Lower leg skin (tissue), 3 donors: ENCODE measurements at regions not wholly inside any gene's neighbourhood (a gene's known extent, or its start where the extent isn't known, plus 50 kb on each side); places are given as distances from the start of the nearest gene placed in this dataset.

Source experiments
- POLR2A ChIP-seq, 2 donors: fragments of 450-650 bp; IDR thresholded peaks; one replicate each; pipeline ENCODE4 v1.6.1; 2016 to 2017; ENCODE audit warnings: antibody characterized with exemption in 2 of 2, mild to moderate bottlenecking in 1 of 2, moderate library complexity in 1 of 2
- TF ChIP-seq, protein P1 (sequence below), 3 donors: fragments of 450-650 bp; IDR thresholded peaks; one replicate each; pipeline ENCODE4 v1.5.1; 2016; ENCODE audit warnings: antibody characterized with exemption in 3 of 3, mild to moderate bottlenecking in 3 of 3, moderate library complexity in 2 of 3

DNA sequence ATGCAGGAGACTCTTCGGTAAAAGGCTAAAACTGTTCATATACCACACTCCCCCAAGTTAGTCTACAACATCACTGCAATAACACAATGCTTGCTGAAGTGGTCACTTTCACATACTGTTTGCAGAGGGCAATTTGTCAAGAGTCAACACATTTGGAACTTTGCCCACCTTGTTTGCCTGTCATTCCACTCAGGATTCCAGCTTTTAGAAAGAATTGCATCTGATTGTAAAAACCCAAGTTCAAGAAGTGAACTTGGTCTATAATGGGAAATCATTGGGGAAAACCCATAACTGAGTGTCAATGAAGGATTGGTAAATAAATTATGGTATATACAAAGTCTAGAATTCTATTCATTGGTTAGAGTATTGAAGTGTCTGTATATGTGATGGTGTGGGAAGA lies 120.5 kb downstream of the GADD45G start:
- TF ChIP-seq, protein P1, sequence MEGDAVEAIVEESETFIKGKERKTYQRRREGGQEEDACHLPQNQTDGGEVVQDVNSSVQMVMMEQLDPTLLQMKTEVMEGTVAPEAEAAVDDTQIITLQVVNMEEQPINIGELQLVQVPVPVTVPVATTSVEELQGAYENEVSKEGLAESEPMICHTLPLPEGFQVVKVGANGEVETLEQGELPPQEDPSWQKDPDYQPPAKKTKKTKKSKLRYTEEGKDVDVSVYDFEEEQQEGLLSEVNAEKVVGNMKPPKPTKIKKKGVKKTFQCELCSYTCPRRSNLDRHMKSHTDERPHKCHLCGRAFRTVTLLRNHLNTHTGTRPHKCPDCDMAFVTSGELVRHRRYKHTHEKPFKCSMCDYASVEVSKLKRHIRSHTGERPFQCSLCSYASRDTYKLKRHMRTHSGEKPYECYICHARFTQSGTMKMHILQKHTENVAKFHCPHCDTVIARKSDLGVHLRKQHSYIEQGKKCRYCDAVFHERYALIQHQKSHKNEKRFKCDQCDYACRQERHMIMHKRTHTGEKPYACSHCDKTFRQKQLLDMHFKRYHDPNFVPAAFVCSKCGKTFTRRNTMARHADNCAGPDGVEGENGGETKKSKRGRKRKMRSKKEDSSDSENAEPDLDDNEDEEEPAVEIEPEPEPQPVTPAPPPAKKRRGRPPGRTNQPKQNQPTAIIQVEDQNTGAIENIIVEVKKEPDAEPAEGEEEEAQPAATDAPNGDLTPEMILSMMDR (IDR thresholded peaks at IDR 0.05), result no peak
- no peak for TF ChIP-seq POLR2A (IDR thresholded peaks at IDR 0.05)
